T1000 (cell line): ENCODE measurements at regions not wholly inside any gene's neighbourhood (a gene's known extent, or its start where the extent isn't known, plus 50 kb on each side); places are given as distances from the start of the nearest gene placed in this dataset.

Experiments
- DNase-seq: peaks from one replicate; lab custom pipeline; 2025; ENCODE audit warnings: mixed read lengths; lab: John Stamatoyannopoulos, UW

DNA sequence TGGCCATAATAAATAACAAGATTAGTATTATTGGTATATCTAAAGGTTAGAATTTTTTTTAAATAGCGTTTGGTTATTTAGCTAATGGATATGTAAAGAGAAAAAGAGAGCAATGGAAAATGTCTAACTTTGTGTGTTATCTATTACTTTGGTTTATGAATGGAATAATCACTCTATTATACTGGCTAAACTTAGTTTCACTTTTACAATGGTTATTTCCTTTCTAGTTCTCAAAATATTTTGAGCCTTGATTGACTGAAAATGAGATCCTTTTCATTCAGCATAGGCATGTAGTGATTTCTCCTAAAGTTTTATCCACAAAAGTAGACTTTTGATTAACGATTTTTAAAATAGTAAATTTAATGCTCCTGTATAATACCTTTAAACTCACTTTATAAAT lies 51.6 kb upstream of the MLIP start:
- no peak for DNase-seq

GRCh38 chr6:54060286-54060685 lies 51.0 kb upstream of the MLIP start:
- DNase-seq: no peak
